GM23248 (cell line): ENCODE measurements at regions not wholly inside any gene's neighbourhood (a gene's known extent, or its start where the extent isn't known, plus 50 kb on each side); places are given as distances from the start of the nearest gene placed in this dataset.
A peak's percentile ranks its signal among the peaks of the same experiment; 100 is the strongest.

Source experiments
- DNase-seq: peaks from one replicate; pipeline ENCODE4 v3.0.0-alpha.2; 2015
- H2AFZ ChIP-seq: fragments of 200-600 bp; sonication (generic); 2 replicates; pipeline ENCODE4 v1.6.1; 2016; ENCODE audit warnings: antibody characterized with exemption
- H3F3A ChIP-seq: fragments of 200-600 bp; sonication (generic); 2 replicates; pipeline ENCODE4 v1.6.1; 2016; ENCODE audit warnings: mild to moderate bottlenecking, antibody characterized with exemption, mixed run types; ENCODE audit not compliant: insufficient read depth
- H3K27ac ChIP-seq: fragments of 200-600 bp; sonication (generic); 2 replicates; pipeline ENCODE4 v1.5.1; 2016; ENCODE audit warnings: mild to moderate bottlenecking
- H3K27me3 ChIP-seq: fragments of 200-600 bp; sonication (generic); replicated peaks from 2 replicates; pipeline ENCODE4 v1.6.1; 2016; ENCODE audit warnings: mild to moderate bottlenecking; ENCODE audit not compliant: insufficient read depth
- H3K36me3 ChIP-seq: fragments of 200-600 bp; sonication (generic); 2 replicates; pipeline ENCODE4 v1.6.1; 2016; ENCODE audit warnings: low read depth, mild to moderate bottlenecking
- H3K4me1 ChIP-seq: fragments of 200-600 bp; sonication (generic); 2 replicates; pipeline ENCODE4 v1.6.1; 2016; ENCODE audit warnings: mild to moderate bottlenecking; ENCODE audit not compliant: insufficient read depth
- H3K4me2 ChIP-seq: fragments of 200-600 bp; sonication (generic); one replicate; pipeline ENCODE4 v1.6.1; 2016; ENCODE audit warnings: mild to moderate bottlenecking; ENCODE audit not compliant: unreplicated experiment
- H3K4me3 ChIP-seq: fragments of 200-600 bp; sonication (generic); 2 replicates; pipeline ENCODE4 v1.5.1; 2016; ENCODE audit warnings: mild to moderate bottlenecking
- H3K79me2 ChIP-seq: fragments of 200-600 bp; sonication (generic); 2 replicates; pipeline ENCODE4 v1.6.1; 2016; ENCODE audit warnings: mild to moderate bottlenecking; ENCODE audit not compliant: insufficient read depth
- H3K9ac ChIP-seq: fragments of 200-600 bp; sonication (generic); 2 replicates; pipeline ENCODE4 v1.6.1; 2016; ENCODE audit warnings: mild to moderate bottlenecking
- H3K9me2 ChIP-seq: fragments of 200-600 bp; sonication (generic); 2 replicates; pipeline ENCODE4 v1.6.1; 2016; ENCODE audit warnings: mixed run types, mild to moderate bottlenecking, moderate library complexity; ENCODE audit not compliant: insufficient read depth
- H3K9me3 ChIP-seq: fragments of 200-600 bp; sonication (generic); one replicate; pipeline ENCODE4 v1.6.1; 2017; ENCODE audit warnings: low read depth
- H4K20me1 ChIP-seq: fragments of 200-600 bp; sonication (generic); 2 replicates; pipeline ENCODE4 v1.6.0; 2016; ENCODE audit not compliant: insufficient read depth
- EZH2 ChIP-seq: fragments of 200-600 bp; sonication (generic); IDR thresholded peaks from 2 replicates; pipeline ENCODE4 v1.6.1; 2018; ENCODE audit warnings: antibody characterized with exemption, mild to moderate bottlenecking; ENCODE audit not compliant: insufficient read depth, poor library complexity, severe bottlenecking
- EZH2phosphoT487 ChIP-seq: fragments of 200-600 bp; sonication (generic); IDR thresholded peaks from 2 replicates; pipeline ENCODE4 v1.6.1; 2018; ENCODE audit warnings: antibody characterized with exemption, moderate library complexity, mild to moderate bottlenecking, low read depth; ENCODE audit not compliant: insufficient read depth
- WGBS, 2 experiments: methylation state at CpG; one replicate each; pipeline ENCODE4 v1.1.6; 2015 to 2017; ENCODE audit warnings: low lambda C conversion rate in 2 of 2, low coverage in 1 of 2; ENCODE audit errors: missing lambda C conversion rate in 2 of 2; 5-methylcytosine and 5-hydroxymethylcytosine counted together
- in situ Hi-C: fragments of 300-500 bp; cut with MboI; formaldehyde crosslinking; loops from 2 replicates; pipeline ENCODE4 v1.15.0; 2020

GRCh38 chr6:48032151-48032550, 78.8 kb downstream of the PTCHD4 start:
- no peaks in the 10 kb centered on the region for H3K9me2 ChIP-seq
- no peak overlapping the region for H3K4me2 ChIP-seq
- H3K4me1 ChIP-seq = 0 out of 2 replicates have a peak, but pooled peaks cover 4% of the 10 kb centered on the region
- H3K27me3 ChIP-seq = no peaks in the 10 kb centered on the region
- H4K20me1 ChIP-seq = no peaks in the 10 kb centered on the region
- H2AFZ ChIP-seq = no peak overlapping the region
- no peak overlapping the region for H3K4me3 ChIP-seq
- H3K79me2 ChIP-seq = no peaks in the 10 kb centered on the region
- H3F3A ChIP-seq = no peaks in the 10 kb centered on the region
- WGBS, 2 experiments = 1 to 9% methylated on average over 5 of the region's 5 CpGs
- peak; percentile 84 for DNase-seq
- no peaks in the 10 kb centered on the region for H3K36me3 ChIP-seq
- no peak for TF ChIP-seq EZH2
- no peak overlapping the region for H3K9ac ChIP-seq
- in situ Hi-C loops = no loop called here
- H3K27ac ChIP-seq = peak overlapping the region; percentile 45
- H3K9me3 ChIP-seq = no peaks in the 10 kb centered on the region

GRCh38 chr6:48031711-48032110, 79.3 kb downstream of the PTCHD4 start:
- Histone ChIP-seq H3F3A (no peaks in the 10 kb centered on the region), H3K9ac (no peak overlapping the region), H3K4me3 (no peak overlapping the region), H3K79me2 (no peaks in the 10 kb centered on the region), H4K20me1 (no peaks in the 10 kb centered on the region), H3K27ac (peak overlapping the region; percentile 45), H2AFZ (no peak overlapping the region), H3K9me3 (no peaks in the 10 kb centered on the region), H3K4me1 (0 out of 2 replicates have a peak, but pooled peaks cover 4% of the 10 kb centered on the region), H3K4me2 (no peak overlapping the region), H3K9me2 (no peaks in the 10 kb centered on the region), H3K27me3 (no peaks in the 10 kb centered on the region), H3K36me3 (no peaks in the 10 kb centered on the region)
- WGBS, 2 experiments = 3 to 9% methylated on average over 2 of the region's 2 CpGs
- no peak for TF ChIP-seq EZH2phosphoT487
- no peak for TF ChIP-seq EZH2
- in situ Hi-C loops = no loop called here
- DNase-seq = peak; percentile 14

GRCh38 chr6:48027704-48028435, 83.1 kb downstream of the PTCHD4 start:
- Histone ChIP-seq H3K4me3 (no peak overlapping the region), H3K4me2 (no peak overlapping the region), H3K9ac (no peak overlapping the region), H3K79me2 (no peaks in the 10 kb centered on the region), H3K27me3 (no peaks in the 10 kb centered on the region), H4K20me1 (no peaks in the 10 kb centered on the region), H3K27ac (no peak overlapping the region), H3K4me1 (0 out of 2 replicates have a peak, but pooled peaks cover 4% of the 10 kb centered on the region), H3K9me2 (no peaks in the 10 kb centered on the region; the same call in 1 of the 2 replicates), H3F3A (no peaks in the 10 kb centered on the region), H3K36me3 (no peaks in the 10 kb centered on the region), H2AFZ (no peak overlapping the region), H3K9me3 (no peaks in the 10 kb centered on the region)
- DNase-seq = no peak
- in situ Hi-C loops = no loop called here
- WGBS, 2 experiments = 21 to 25% methylated on average over 8 of the region's 8 CpGs
- TF ChIP-seq EZH2phosphoT487 (no peak), EZH2 (no peak)

- in situ Hi-C loops = no loop called here
- no peaks in the 10 kb centered on the region for H3K27me3 ChIP-seq
These were observed 86.0 kb downstream of the PTCHD4 start for GRCh38 chr6:48024956-48025355.

More at GRCh38 chr6:48024956-48025355, 86.0 kb downstream of the PTCHD4 start:
- H3K9me3 ChIP-seq = no peaks in the 10 kb centered on the region
- no peaks in the 10 kb centered on the region; the same call in 1 of the 2 replicates for H3K9me2 ChIP-seq
- no peaks in the 10 kb centered on the region for H3K4me1 ChIP-seq
- H3K36me3 ChIP-seq = no peaks in the 10 kb centered on the region
- no peak for DNase-seq
- TF ChIP-seq EZH2phosphoT487 = no peak
- no peak for TF ChIP-seq EZH2
- H3F3A ChIP-seq = no peaks in the 10 kb centered on the region
- no peak overlapping the region for H3K9ac ChIP-seq
- no peaks in the 10 kb centered on the region for H4K20me1 ChIP-seq
- no peak overlapping the region for H3K4me2 ChIP-seq
- WGBS, 2 experiments = 6 to 10% methylated on average over 3 of the region's 3 CpGs
- no peaks in the 10 kb centered on the region for H3K79me2 ChIP-seq
- H3K27ac ChIP-seq = no peak overlapping the region
- no peak overlapping the region for H2AFZ ChIP-seq
- H3K4me3 ChIP-seq = no peak overlapping the region
